SK-N-SH treated with all-trans-retinoic acid at 6 μM for 48 hours (cell line): ENCODE measurements at regions not wholly inside any gene's neighbourhood (a gene's known extent, or its start where the extent isn't known, plus 50 kb on each side); places are given as distances from the start of the nearest gene placed in this dataset.

ENCODE experiments used
- ARNTL ChIP-seq: fragments of 450-650 bp; formaldehyde crosslinking; IDR thresholded peaks from 2 replicates; pipeline ENCODE4 v1.5.0; 2020; ENCODE audit warnings: low read depth, mild to moderate bottlenecking, moderate library complexity, borderline replicate concordance
- CSRNP3 ChIP-seq: fragments of 250-450 bp; sonication (Bioruptor Pico); IDR thresholded peaks from 2 replicates; pipeline ENCODE4 v1.5.1; 2021; ENCODE audit warnings: mild to moderate bottlenecking, moderate library complexity
- ESRRG ChIP-seq: fragments of 250-450 bp; sonication (Bioruptor Pico); IDR thresholded peaks from 2 replicates; pipeline ENCODE4 v1.6.1; 2021; ENCODE audit warnings: mild to moderate bottlenecking
- ISL1 ChIP-seq: fragments of 250-450 bp; sonication (Bioruptor Pico); IDR thresholded peaks from 2 replicates; pipeline ENCODE4 v2.1.2; 2022; ENCODE audit warnings: mild to moderate bottlenecking, moderate library complexity
- ZFP3 ChIP-seq: fragments of 250-450 bp; sonication (Bioruptor Pico); IDR thresholded peaks from 2 replicates; pipeline ENCODE4 v1.5.0; 2020; ENCODE audit warnings: mild to moderate bottlenecking, moderate library complexity
- ZNF8 ChIP-seq: fragments of 450-650 bp; formaldehyde crosslinking; IDR thresholded peaks from 2 replicates; pipeline ENCODE4 v1.5.0; 2020; ENCODE audit warnings: mild to moderate bottlenecking, moderate library complexity

- TF ChIP-seq ZFP3 (CRISPR knock-in tag) (no peak), ESRRG (CRISPR knock-in tag) (no peak), ARNTL (CRISPR knock-in tag) (no peak), ISL1 (no peak), CSRNP3 (no peak), ZNF8 (CRISPR knock-in tag) (no peak)
Observed at GRCh38 chr12:47370421-47370820, 290.7 kb upstream of the AMIGO2 start.
